ENCODE measurements at regions not wholly inside any gene's neighbourhood (a gene's known extent, or its start where the extent isn't known, plus 50 kb on each side); places are given as distances from the start of the nearest gene placed in this dataset.

DNA sequence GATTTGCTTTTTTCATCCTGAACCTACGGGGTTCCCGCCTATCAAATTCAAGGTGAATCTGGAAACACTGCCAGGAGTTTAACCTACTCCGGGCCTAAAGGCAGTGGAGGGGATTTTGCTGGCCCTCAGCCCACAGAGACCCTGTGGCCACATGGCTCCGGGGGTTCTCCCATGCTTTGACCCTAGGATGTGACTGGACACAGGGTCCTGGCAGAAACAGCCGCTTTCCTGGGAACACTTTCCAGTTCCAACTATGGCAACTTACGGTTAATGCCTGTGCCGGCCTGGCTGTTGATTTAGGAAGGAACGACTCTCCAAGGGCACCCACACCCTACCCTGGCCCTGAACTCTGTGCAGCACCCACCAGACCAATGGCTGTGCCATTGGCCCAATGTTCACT, 141.7 kb upstream of the RPS6KA2 start:
- 65% methylated on average over 3 of the region's 8 CpGs for WGBS (ENCODE audit: missing lambda C conversion rate)
- FAIRE-seq = no peak
- POLR2A ChIA-PET = no interaction called here

DNA sequence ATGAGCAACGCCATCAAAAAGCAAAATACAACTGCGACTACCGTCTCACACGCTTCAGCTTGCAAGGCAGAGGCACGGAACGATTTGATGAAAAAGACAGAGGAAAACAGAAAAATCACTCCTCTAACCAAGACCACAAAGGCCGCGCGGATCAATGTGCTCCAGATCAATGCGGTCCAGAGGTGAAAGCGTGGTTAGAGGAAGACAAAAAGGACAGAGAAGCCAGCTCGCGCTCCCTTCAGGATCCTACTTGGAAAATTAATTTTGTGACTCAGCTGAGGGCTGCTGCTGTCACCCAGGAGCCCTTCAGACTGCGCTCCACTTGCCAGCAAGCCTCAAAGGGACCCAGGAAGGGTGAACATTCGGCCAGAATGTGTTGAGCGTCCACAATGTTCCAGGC, 140.2 kb upstream of the RPS6KA2 start:
- no peaks in the 10 kb centered on the region for H3K9me3 ChIP-seq
- ATAC-seq (no peak), DNase-seq (ENCODE audit: low read depth in 1 of 2, low spot score in 1 of 2) (no peak), FAIRE-seq (no peak)
- ChIA-PET POLR2A (no interaction called here), CTCF (interaction anchor here (4.4 kb wide), 1 partner anchor 8 kb away, joined by 33 read pairs; no protein-coding TSS in a partner anchor)
- WGBS (ENCODE audit: missing lambda C conversion rate) = 77% methylated on average over 15 of the region's 16 CpGs
- no peaks in the 10 kb centered on the region for H3K4me1 ChIP-seq
- no peak overlapping the region for H3K4me2 ChIP-seq
- H3K4me3 ChIP-seq = no peak overlapping the region
- TF ChIP-seq ESRRA (IDR thresholded peaks at IDR 0.05; ENCODE audit: borderline replicate concordance, low read length) = no peak
- no peak overlapping the region for H3K27ac ChIP-seq

More for the DNA sequence above, 141.7 kb upstream of the RPS6KA2 start:
- CTCF ChIA-PET = no interaction called here
- H3K4me2 ChIP-seq = no peak overlapping the region
- no peak for ATAC-seq
- no peak overlapping the region for H3K4me3 ChIP-seq
- H3K9me3 ChIP-seq = no peaks in the 10 kb centered on the region
- H3K27ac ChIP-seq = no peak overlapping the region
- H3K4me1 ChIP-seq = no peaks in the 10 kb centered on the region
- TF ChIP-seq, protein P1, sequence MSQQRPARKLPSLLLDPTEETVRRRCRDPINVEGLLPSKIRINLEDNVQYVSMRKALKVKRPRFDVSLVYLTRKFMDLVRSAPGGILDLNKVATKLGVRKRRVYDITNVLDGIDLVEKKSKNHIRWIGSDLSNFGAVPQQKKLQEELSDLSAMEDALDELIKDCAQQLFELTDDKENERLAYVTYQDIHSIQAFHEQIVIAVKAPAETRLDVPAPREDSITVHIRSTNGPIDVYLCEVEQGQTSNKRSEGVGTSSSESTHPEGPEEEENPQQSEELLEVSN (IDR thresholded peaks at IDR 0.05; ENCODE audit: borderline replicate concordance, low read depth) = no peak
- no peak for TF ChIP-seq ZNF302 (CRISPR knock-in tag; IDR thresholded peaks at IDR 0.05)
- TF ChIP-seq RFX5 (IDR thresholded peaks at IDR 0.05) = no peak
- TF ChIP-seq RCOR1 (IDR thresholded peaks at IDR 0.05; ENCODE audit: low read depth, low read length) = no peak
- no peak for TF ChIP-seq MAZ (IDR thresholded peaks at IDR 0.05; ENCODE audit: borderline replicate concordance, low read depth, low read length)
- no peak for TF ChIP-seq KDM5A (IDR thresholded peaks at IDR 0.05)
- TF ChIP-seq CHD4 (IDR thresholded peaks at IDR 0.05; ENCODE audit: borderline replicate concordance) = no peak
- TF ChIP-seq, protein P2, sequence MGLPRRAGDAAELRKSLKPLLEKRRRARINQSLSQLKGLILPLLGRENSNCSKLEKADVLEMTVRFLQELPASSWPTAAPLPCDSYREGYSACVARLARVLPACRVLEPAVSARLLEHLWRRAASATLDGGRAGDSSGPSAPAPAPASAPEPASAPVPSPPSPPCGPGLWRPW (IDR thresholded peaks at IDR 0.05) = no peak
- TF ChIP-seq, protein P3, sequence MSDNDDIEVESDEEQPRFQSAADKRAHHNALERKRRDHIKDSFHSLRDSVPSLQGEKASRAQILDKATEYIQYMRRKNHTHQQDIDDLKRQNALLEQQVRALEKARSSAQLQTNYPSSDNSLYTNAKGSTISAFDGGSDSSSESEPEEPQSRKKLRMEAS (IDR thresholded peaks at IDR 0.05) = no peak
- no peak for TF ChIP-seq FOSB (CRISPR knock-in tag; IDR thresholded peaks at IDR 0.05)
- no peak for TF ChIP-seq EHF (CRISPR knock-in tag; IDR thresholded peaks at IDR 0.05)
- TF ChIP-seq, protein P4, sequence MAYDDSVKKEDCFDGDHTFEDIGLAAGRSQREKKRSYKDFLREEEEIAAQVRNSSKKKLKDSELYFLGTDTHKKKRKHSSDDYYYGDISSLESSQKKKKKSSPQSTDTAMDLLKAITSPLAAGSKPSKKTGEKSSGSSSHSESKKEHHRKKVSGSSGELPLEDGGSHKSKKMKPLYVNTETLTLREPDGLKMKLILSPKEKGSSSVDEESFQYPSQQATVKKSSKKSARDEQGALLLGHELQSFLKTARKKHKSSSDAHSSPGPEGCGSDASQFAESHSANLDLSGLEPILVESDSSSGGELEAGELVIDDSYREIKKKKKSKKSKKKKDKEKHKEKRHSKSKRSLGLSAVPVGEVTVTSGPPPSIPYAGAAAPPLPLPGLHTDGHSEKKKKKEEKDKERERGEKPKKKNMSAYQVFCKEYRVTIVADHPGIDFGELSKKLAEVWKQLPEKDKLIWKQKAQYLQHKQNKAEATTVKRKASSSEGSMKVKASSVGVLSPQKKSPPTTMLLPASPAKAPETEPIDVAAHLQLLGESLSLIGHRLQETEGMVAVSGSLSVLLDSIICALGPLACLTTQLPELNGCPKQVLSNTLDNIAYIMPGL (CRISPR knock-in tag; IDR thresholded peaks at IDR 0.05; ENCODE audit: borderline replicate concordance) = no peak
- TF ChIP-seq EHMT2 (IDR thresholded peaks at IDR 0.05; ENCODE audit: low read depth) = no peak
- no peak for TF ChIP-seq HOXB5 (CRISPR knock-in tag; IDR thresholded peaks at IDR 0.05)
- no peak for DNase-seq (ENCODE audit: low read depth in 1 of 2, low spot score in 1 of 2)

DNA sequence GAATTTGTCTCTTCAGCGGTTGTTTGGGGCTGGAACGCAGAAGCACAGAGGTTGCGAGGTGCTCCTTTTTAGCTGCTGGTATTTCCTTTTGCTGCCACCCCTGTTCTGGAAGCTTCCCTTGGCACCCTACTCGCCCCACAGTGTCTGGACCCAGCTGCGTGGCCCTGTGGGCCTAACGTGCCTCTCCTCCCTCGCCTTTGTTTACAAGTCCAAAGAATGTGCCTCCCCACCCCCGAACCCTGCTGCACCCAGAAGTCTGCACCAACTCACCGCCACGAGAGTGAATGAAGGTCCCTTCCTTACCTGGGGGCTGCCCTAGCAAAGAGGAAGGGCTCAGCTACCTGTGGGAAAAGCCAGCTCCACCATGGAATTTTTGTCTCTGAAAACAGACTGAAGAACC, 139.7 kb upstream of the RPS6KA2 start:
- Histone ChIP-seq H3K9me3 (no peaks in the 10 kb centered on the region), H3K27ac (no peak overlapping the region), H3K4me2 (no peak overlapping the region), H3K4me1 (no peaks in the 10 kb centered on the region), H3K4me3 (no peak overlapping the region)
- POLR2A ChIA-PET = no interaction called here
- ATAC-seq (no peak), DNase-seq (ENCODE audit: low read depth in 1 of 2, low spot score in 1 of 2) (no peak), FAIRE-seq (no peak)
- CTCF ChIA-PET = interaction anchor here (1.6 to 4.4 kb wide), 2 partner anchors 9 to 185 kb away, joined by 3 to 33 read pairs; no protein-coding TSS in a partner anchor
- WGBS (ENCODE audit: missing lambda C conversion rate) = 50% methylated on average over 7 of the region's 10 CpGs
- TF ChIP-seq RNF2 (IDR thresholded peaks at IDR 0.05; ENCODE audit: borderline replicate concordance, low read depth) (no peak), MYC (IDR thresholded peaks at IDR 0.05; ENCODE audit: borderline replicate concordance, low read length) (no peak), POLR2AphosphoS2 (conservative IDR thresholded peaks at IDR 0.05; ENCODE audit: low read length) (no peak), CEBPB (IDR thresholded peaks at IDR 0.05) (no peak), JUN (IDR thresholded peaks at IDR 0.05) (no peak), ZC3H11A (IDR thresholded peaks at IDR 0.05) (no peak), HOXB13 (CRISPR knock-in tag; IDR thresholded peaks at IDR 0.05; ENCODE audit: low read depth) (no peak), CHD4 (IDR thresholded peaks at IDR 0.05; ENCODE audit: borderline replicate concordance) (no peak), JUNB (IDR thresholded peaks at IDR 0.05) (no peak), NR3C1 (IDR thresholded peaks at IDR 0.05) (no peak), EHF (CRISPR knock-in tag; IDR thresholded peaks at IDR 0.05) (no peak), HEYL (CRISPR knock-in tag; IDR thresholded peaks at IDR 0.05) (no peak), ZFP36 (IDR thresholded peaks at IDR 0.05; ENCODE audit: borderline replicate concordance, partially characterized antibody) (no peak)
- TF ChIP-seq, protein P1 (IDR thresholded peaks at IDR 0.05; ENCODE audit: borderline replicate concordance, low read depth) = no peak
- TF ChIP-seq, protein P5, sequence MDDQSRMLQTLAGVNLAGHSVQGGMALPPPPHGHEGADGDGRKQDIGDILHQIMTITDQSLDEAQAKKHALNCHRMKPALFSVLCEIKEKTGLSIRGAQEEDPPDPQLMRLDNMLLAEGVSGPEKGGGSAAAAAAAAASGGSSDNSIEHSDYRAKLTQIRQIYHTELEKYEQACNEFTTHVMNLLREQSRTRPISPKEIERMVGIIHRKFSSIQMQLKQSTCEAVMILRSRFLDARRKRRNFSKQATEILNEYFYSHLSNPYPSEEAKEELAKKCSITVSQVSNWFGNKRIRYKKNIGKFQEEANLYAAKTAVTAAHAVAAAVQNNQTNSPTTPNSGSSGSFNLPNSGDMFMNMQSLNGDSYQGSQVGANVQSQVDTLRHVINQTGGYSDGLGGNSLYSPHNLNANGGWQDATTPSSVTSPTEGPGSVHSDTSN (IDR thresholded peaks at IDR 0.05) = no peak
- TF ChIP-seq, protein P6, sequence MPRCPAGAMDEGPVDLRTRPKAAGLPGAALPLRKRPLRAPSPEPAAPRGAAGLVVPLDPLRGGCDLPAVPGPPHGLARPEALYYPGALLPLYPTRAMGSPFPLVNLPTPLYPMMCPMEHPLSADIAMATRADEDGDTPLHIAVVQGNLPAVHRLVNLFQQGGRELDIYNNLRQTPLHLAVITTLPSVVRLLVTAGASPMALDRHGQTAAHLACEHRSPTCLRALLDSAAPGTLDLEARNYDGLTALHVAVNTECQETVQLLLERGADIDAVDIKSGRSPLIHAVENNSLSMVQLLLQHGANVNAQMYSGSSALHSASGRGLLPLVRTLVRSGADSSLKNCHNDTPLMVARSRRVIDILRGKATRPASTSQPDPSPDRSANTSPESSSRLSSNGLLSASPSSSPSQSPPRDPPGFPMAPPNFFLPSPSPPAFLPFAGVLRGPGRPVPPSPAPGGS (IDR thresholded peaks at IDR 0.05) = no peak
- TF ChIP-seq, protein P7, sequence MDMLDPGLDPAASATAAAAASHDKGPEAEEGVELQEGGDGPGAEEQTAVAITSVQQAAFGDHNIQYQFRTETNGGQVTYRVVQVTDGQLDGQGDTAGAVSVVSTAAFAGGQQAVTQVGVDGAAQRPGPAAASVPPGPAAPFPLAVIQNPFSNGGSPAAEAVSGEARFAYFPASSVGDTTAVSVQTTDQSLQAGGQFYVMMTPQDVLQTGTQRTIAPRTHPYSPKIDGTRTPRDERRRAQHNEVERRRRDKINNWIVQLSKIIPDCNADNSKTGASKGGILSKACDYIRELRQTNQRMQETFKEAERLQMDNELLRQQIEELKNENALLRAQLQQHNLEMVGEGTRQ (IDR thresholded peaks at IDR 0.05) = no peak

Measured in A549 (cell line).